ENCODE measurements at regions not wholly inside any gene's neighbourhood (a gene's known extent, or its start where the extent isn't known, plus 50 kb on each side); places are given as distances from the start of the nearest gene placed in this dataset.

GRCh38 chr20:43372051-43372450 lies 85.6 kb upstream of the SRSF6 start:
- TF ChIP-seq REST (IDR thresholded peaks at IDR 0.05; ENCODE audit: unreplicated experiment) (no peak), EZH2 (IDR thresholded peaks at IDR 0.05; ENCODE audit: low read depth, unreplicated experiment) (no peak)

Measured in GM23338 (cell line).